ENCODE measurements at regions not wholly inside any gene's neighbourhood (a gene's known extent, or its start where the extent isn't known, plus 50 kb on each side); places are given as distances from the start of the nearest gene placed in this dataset.

GRCh38 chr5:57653636-57654290 is 171.2 kb upstream of the ACTBL2 start:
- TF ChIP-seq CTCF (IDR thresholded peaks at IDR 0.05; ENCODE audit: insufficient read depth, low read length) (no peak), GABPA (IDR thresholded peaks at IDR 0.05; ENCODE audit: low read depth) (no peak), POLR2AphosphoS5 (IDR thresholded peaks at IDR 0.05; ENCODE audit: low read depth) (no peak), REST (IDR thresholded peaks at IDR 0.05; ENCODE audit: insufficient replicate concordance, low read depth) (no peak)
